ENCODE measurements at regions not wholly inside any gene's neighbourhood (a gene's known extent, or its start where the extent isn't known, plus 50 kb on each side); places are given as distances from the start of the nearest gene placed in this dataset.
"Not testable (repeated sequence)": the region's sequence is repeated elsewhere in the genome, so short reads cannot be mapped to it uniquely, and the experiment has no call there.

- Histone ChIP-seq H3K27me3 (ENCODE audit: insufficient read depth, poor library complexity, severe bottlenecking) (no peaks in the 10 kb centered on the region), H3K4me3 (replicated peaks; ENCODE audit: insufficient read depth, low read length) (no peak overlapping the region), H3K27ac (replicated peaks) (no peak overlapping the region)
- TF ChIP-seq GABPA (IDR thresholded peaks at IDR 0.05; ENCODE audit: low read depth) (no peak), POLR2AphosphoS5 (IDR thresholded peaks at IDR 0.05; ENCODE audit: low read depth) (no peak), SPI1 (IDR thresholded peaks at IDR 0.05; ENCODE audit: borderline replicate concordance, low read depth) (no peak), CTCF (IDR thresholded peaks at IDR 0.05; ENCODE audit: insufficient read depth, low read length) (no peak)
- TF ChIP-seq, protein P1, sequence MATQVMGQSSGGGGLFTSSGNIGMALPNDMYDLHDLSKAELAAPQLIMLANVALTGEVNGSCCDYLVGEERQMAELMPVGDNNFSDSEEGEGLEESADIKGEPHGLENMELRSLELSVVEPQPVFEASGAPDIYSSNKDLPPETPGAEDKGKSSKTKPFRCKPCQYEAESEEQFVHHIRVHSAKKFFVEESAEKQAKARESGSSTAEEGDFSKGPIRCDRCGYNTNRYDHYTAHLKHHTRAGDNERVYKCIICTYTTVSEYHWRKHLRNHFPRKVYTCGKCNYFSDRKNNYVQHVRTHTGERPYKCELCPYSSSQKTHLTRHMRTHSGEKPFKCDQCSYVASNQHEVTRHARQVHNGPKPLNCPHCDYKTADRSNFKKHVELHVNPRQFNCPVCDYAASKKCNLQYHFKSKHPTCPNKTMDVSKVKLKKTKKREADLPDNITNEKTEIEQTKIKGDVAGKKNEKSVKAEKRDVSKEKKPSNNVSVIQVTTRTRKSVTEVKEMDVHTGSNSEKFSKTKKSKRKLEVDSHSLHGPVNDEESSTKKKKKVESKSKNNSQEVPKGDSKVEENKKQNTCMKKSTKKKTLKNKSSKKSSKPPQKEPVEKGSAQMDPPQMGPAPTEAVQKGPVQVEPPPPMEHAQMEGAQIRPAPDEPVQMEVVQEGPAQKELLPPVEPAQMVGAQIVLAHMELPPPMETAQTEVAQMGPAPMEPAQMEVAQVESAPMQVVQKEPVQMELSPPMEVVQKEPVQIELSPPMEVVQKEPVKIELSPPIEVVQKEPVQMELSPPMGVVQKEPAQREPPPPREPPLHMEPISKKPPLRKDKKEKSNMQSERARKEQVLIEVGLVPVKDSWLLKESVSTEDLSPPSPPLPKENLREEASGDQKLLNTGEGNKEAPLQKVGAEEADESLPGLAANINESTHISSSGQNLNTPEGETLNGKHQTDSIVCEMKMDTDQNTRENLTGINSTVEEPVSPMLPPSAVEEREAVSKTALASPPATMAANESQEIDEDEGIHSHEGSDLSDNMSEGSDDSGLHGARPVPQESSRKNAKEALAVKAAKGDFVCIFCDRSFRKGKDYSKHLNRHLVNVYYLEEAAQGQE (IDR thresholded peaks at IDR 0.05; ENCODE audit: insufficient replicate concordance, low read depth): no peak
- no peak for DNase-seq (ENCODE audit: low read depth in 1 of 2, low spot score in 1 of 2)
These were observed 58.1 kb downstream of the TUBA3C start for GRCh38 chr13:19123502-19123901.

DNA sequence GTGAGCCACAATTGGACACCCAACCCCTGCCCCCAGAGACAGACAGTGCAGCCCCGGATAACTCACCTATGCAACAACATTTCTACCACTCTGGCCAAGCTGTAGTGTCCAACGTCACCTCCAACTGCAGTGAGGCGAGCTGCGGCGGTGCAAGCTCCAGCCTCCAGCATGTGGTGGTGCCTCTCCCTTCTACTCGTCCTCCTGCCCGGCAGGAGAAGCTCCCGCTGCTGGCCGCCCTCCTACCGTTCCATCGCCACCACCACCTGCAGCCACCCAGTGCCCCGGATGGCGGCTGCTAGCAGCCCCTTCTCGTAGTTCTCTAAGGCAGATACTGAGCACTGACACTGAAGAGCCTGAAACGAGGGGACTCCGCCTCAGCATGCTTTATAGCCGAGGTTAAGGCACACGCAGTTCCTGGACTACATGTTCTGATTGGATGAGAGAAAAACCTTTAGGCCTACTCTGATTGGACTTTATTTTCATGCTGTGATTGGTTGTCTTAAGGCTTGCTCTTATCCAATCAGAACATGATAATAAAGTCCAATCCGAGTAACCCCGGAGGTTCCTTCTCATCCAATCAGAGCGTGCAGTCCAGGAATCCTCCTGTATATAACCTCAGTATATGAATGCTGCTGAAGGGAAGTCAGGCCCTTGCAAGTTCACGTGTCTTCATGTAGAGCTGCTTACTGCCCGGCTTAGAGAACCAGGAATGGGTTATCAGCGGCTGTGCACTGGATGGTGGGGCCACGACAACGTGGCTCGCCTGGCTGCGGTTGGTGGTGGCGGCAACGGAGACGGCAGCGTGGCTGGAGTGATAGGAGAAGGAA, 63.5 kb downstream of the TUBA3C start:
- DNase-seq (ENCODE audit: low read depth in 1 of 2, low spot score in 1 of 2): no peak
- H3K4me3 ChIP-seq (replicated peaks; ENCODE audit: insufficient read depth, low read length): no peak overlapping the region
- H3K27me3 ChIP-seq (ENCODE audit: insufficient read depth, poor library complexity, severe bottlenecking): no peaks in the 10 kb centered on the region
- TF ChIP-seq CTCF (IDR thresholded peaks at IDR 0.05; ENCODE audit: insufficient read depth, low read length) (no peak), POLR2AphosphoS5 (IDR thresholded peaks at IDR 0.05; ENCODE audit: low read depth) (no peak), GABPA (IDR thresholded peaks at IDR 0.05; ENCODE audit: low read depth) (no peak), SPI1 (IDR thresholded peaks at IDR 0.05; ENCODE audit: borderline replicate concordance, low read depth) (no peak)
- TF ChIP-seq, protein P1 (IDR thresholded peaks at IDR 0.05; ENCODE audit: insufficient replicate concordance, low read depth): no peak
- H3K27ac ChIP-seq (replicated peaks): no peak overlapping the region

GRCh38 chr13:19109225-19109624, 72.4 kb downstream of the TUBA3C start:
- H3K27ac ChIP-seq (replicated peaks); DNase-seq (ENCODE audit: low read depth in 1 of 2, low spot score in 1 of 2); H3K4me3 ChIP-seq (replicated peaks; ENCODE audit: insufficient read depth, low read length); H3K27me3 ChIP-seq (ENCODE audit: insufficient read depth, poor library complexity, severe bottlenecking): not testable (repeated sequence)

GRCh38 chr13:19103140-19103539, 78.5 kb downstream of the TUBA3C start:
- no peak for DNase-seq (ENCODE audit: low read depth in 1 of 2, low spot score in 1 of 2)
- no peaks in the 10 kb centered on the region for H3K27me3 ChIP-seq (ENCODE audit: insufficient read depth, poor library complexity, severe bottlenecking)
- H3K4me3 ChIP-seq (replicated peaks; ENCODE audit: insufficient read depth, low read length): no peak overlapping the region
- TF ChIP-seq GABPA (IDR thresholded peaks at IDR 0.05; ENCODE audit: low read depth) (no peak), CTCF (IDR thresholded peaks at IDR 0.05; ENCODE audit: insufficient read depth, low read length) (no peak), POLR2AphosphoS5 (IDR thresholded peaks at IDR 0.05; ENCODE audit: low read depth) (no peak), SPI1 (IDR thresholded peaks at IDR 0.05; ENCODE audit: borderline replicate concordance, low read depth) (no peak)
- TF ChIP-seq, protein P1 (IDR thresholded peaks at IDR 0.05; ENCODE audit: insufficient replicate concordance, low read depth): no peak
- H3K27ac ChIP-seq (replicated peaks): no peak overlapping the region
